GM23248 (cell line): ENCODE measurements at regions not wholly inside any gene's neighbourhood (a gene's known extent, or its start where the extent isn't known, plus 50 kb on each side); places are given as distances from the start of the nearest gene placed in this dataset.

Experiments
- EZH2 ChIP-seq: fragments of 200-600 bp; sonication (generic); IDR thresholded peaks from 2 replicates; pipeline ENCODE4 v1.6.1; 2018; ENCODE audit warnings: antibody characterized with exemption, mild to moderate bottlenecking; ENCODE audit not compliant: insufficient read depth, poor library complexity, severe bottlenecking
- EZH2phosphoT487 ChIP-seq: fragments of 200-600 bp; sonication (generic); IDR thresholded peaks from 2 replicates; pipeline ENCODE4 v1.6.1; 2018; ENCODE audit warnings: antibody characterized with exemption, moderate library complexity, mild to moderate bottlenecking, low read depth; ENCODE audit not compliant: insufficient read depth

DNA sequence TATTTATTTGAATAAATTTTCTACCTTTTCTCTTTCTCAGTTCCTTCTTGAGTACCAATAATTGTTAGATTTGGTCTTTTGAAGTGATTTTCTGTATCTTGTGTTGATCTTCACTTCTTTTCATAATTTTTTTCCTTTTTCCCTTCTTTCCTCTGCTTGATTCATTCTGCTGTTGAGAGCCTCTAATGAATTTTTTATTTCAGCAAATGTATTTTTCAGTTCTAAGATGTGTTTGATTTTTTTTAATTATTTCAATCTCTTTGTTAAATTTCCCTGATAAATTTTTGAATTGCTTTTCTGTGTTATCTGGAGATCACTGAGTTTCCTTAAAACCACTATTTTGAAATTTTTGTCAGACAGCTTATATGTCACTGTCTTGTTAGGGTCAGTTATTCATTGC is 155.4 kb upstream of the IL15 start:
- TF ChIP-seq EZH2, result no peak
- no peak for TF ChIP-seq EZH2phosphoT487
